A673 (cell line): ENCODE measurements at regions not wholly inside any gene's neighbourhood (a gene's known extent, or its start where the extent isn't known, plus 50 kb on each side); places are given as distances from the start of the nearest gene placed in this dataset.

Experiments used
- BruUV-seq: library from RNA; stranded (reverse); fragments of 400-500 nt; replicated peaks from 2 replicates; lab custom pipeline; 2021; lab: Mats Ljungman, UMichigan
- CTCF ChIA-PET: fragments of 300-600 bp; sonication (Branson Sonifier 250); formaldehyde crosslinking; loops from one replicate; lab custom pipeline; 2022; ENCODE audit warnings: antibody characterized with exemption; lab: Charles Lee
- POLR2A ChIA-PET: fragments of 300-600 bp; sonication (Branson Sonifier 250); formaldehyde crosslinking; loops from one replicate; lab custom pipeline; 2022; ENCODE audit warnings: antibody characterized with exemption; ENCODE audit not compliant: low non-redundant PET; lab: Charles Lee
- DNase-seq: peaks from one replicate; pipeline ENCODE4 v3.0.0-alpha.2; 2015; ENCODE audit warnings: low spot score
- H3K27ac ChIP-seq: fragments of 200-600 bp; sonication (generic); 2 replicates; pipeline ENCODE4 v1.5.1; 2016; ENCODE audit warnings: mixed run types, low read depth, mild to moderate bottlenecking, mixed read lengths, antibody characterized with exemption, low read length; ENCODE audit not compliant: poor library complexity, severe bottlenecking
- H3K27me3 ChIP-seq: fragments of 200-600 bp; sonication (generic); replicated peaks from 2 replicates; pipeline ENCODE4 v1.6.1; 2017; ENCODE audit warnings: mixed run types, low read depth, mild to moderate bottlenecking, mixed read lengths, antibody characterized with exemption, low read length; ENCODE audit not compliant: insufficient read depth, poor library complexity
- H3K36me3 ChIP-seq: fragments of 200-600 bp; sonication (generic); 2 replicates; pipeline ENCODE4 v1.6.1; 2016; ENCODE audit warnings: mixed run types, mild to moderate bottlenecking, mixed read lengths, antibody characterized with exemption, low read length; ENCODE audit not compliant: insufficient read depth, poor library complexity, severe bottlenecking
- H3K4me1 ChIP-seq: fragments of 200-600 bp; sonication (generic); 2 replicates; pipeline ENCODE4 v1.6.1; 2017; ENCODE audit warnings: mixed run types, mild to moderate bottlenecking, mixed read lengths, antibody characterized with exemption, low read length; ENCODE audit not compliant: insufficient read depth, poor library complexity, severe bottlenecking
- H3K4me3 ChIP-seq: fragments of 200-600 bp; sonication (generic); 2 replicates; pipeline ENCODE4 v1.5.1; 2016; ENCODE audit warnings: low read depth, mixed run types, mild to moderate bottlenecking, mixed read lengths, low read length; ENCODE audit not compliant: poor library complexity, severe bottlenecking
- H3K9me3 ChIP-seq: fragments of 200-600 bp; sonication (generic); 2 replicates; pipeline ENCODE4 v1.6.1; 2016; ENCODE audit warnings: mixed run types, low read depth, mild to moderate bottlenecking, mixed read lengths, antibody characterized with exemption, low read length; ENCODE audit not compliant: poor library complexity, severe bottlenecking
- CTCF ChIP-seq: fragments of 300-800, 200-600 bp; sonication (generic); conservative IDR thresholded peaks from 2 replicates; pipeline ENCODE4 v1.5.1; 2017; ENCODE audit warnings: low read depth, mild to moderate bottlenecking, antibody characterized with exemption, low read length, moderate library complexity, mixed read lengths
- EZH2 ChIP-seq: fragments of 200-600 bp; sonication (generic); IDR thresholded peaks from 2 replicates; pipeline ENCODE4 v1.6.1; 2017; ENCODE audit warnings: borderline replicate concordance, low read depth, mild to moderate bottlenecking, mixed read lengths, antibody characterized with exemption, low read length; ENCODE audit not compliant: poor library complexity, severe bottlenecking
- intact Hi-C: fragments of 100-400 bp; cut with micrococcal nuclease; formaldehyde crosslinking; loops from one replicate; pipeline ENCODE4 v1.10.0; 2022; ENCODE audit not compliant: unreplicated experiment

- H3K4me1 ChIP-seq = no peaks in the 10 kb centered on the region
- TF ChIP-seq CTCF = no peak
- TF ChIP-seq EZH2 = no peak
- CTCF ChIA-PET = no interaction called here
- no TSS peak for BruUV-seq
- intact Hi-C loops = no loop called here
- POLR2A ChIA-PET = no interaction called here
- H3K27ac ChIP-seq = no peak overlapping the region
- no peaks in the 10 kb centered on the region for H3K27me3 ChIP-seq
- H3K4me3 ChIP-seq = no peak overlapping the region
- DNase-seq = no peak
- no peaks in the 10 kb centered on the region for H3K36me3 ChIP-seq
- no peaks in the 10 kb centered on the region for H3K9me3 ChIP-seq
Measured at GRCh38 chr13:21898459-21898858, 227.6 kb downstream of the FGF9 start.

- CTCF ChIA-PET = no interaction called here
- intact Hi-C loops = no loop called here
- BruUV-seq = no TSS peak
Measured at GRCh38 chr13:21898945-21899344, 228.1 kb downstream of the FGF9 start.

GRCh38 chr13:21901336-21901735 lies 230.5 kb downstream of the FGF9 start:
- Histone ChIP-seq H3K9me3 (no peaks in the 10 kb centered on the region), H3K27ac (no peak overlapping the region), H3K27me3 (no peaks in the 10 kb centered on the region), H3K36me3 (no peaks in the 10 kb centered on the region), H3K4me3 (no peak overlapping the region), H3K4me1 (no peaks in the 10 kb centered on the region)
- intact Hi-C loops = no loop called here
- POLR2A ChIA-PET = no interaction called here
- CTCF ChIA-PET = no interaction called here
- no peak for DNase-seq
- BruUV-seq = no TSS peak
- TF ChIP-seq EZH2 = no peak

More at GRCh38 chr13:21898945-21899344, 228.1 kb downstream of the FGF9 start:
- no peak for TF ChIP-seq CTCF
- no peak for TF ChIP-seq EZH2
- POLR2A ChIA-PET = no interaction called here
- H3K27ac ChIP-seq = no peak overlapping the region
- no peaks in the 10 kb centered on the region for H3K9me3 ChIP-seq
- H3K27me3 ChIP-seq = no peaks in the 10 kb centered on the region
- H3K4me1 ChIP-seq = no peaks in the 10 kb centered on the region
- no peaks in the 10 kb centered on the region for H3K36me3 ChIP-seq
- no peak overlapping the region for H3K4me3 ChIP-seq
- no peak for DNase-seq
